NCI-H187 treated with DMSO at 0.1 percent for 48 hours (cell line): ENCODE measurements at regions not wholly inside any gene's neighbourhood (a gene's known extent, or its start where the extent isn't known, plus 50 kb on each side); places are given as distances from the start of the nearest gene placed in this dataset.

Source experiments
- DNase-seq: peaks from one replicate; lab custom pipeline; 2025; lab: John Stamatoyannopoulos, UW

DNA sequence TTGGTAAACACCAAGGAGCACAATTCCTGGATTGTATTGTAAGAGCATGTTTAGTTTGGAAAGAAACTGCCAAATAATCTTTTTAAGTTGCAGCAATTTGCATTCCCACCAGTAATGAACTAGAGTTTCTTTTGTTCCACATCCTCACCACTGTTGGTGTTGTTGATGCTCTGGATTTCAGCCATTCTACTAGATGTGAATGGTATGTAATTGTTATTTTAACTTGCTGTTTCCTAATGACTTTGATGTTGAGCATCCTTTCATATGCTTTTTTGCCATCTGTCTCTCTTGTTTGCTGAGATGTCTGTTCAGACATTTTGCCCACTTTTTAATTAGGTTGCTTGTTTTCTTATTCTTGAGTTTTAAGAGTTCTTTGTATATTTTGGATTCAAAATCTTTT lies 1654.1 kb downstream of the GRIK2 start:
- DNase-seq, result no peak

DNA sequence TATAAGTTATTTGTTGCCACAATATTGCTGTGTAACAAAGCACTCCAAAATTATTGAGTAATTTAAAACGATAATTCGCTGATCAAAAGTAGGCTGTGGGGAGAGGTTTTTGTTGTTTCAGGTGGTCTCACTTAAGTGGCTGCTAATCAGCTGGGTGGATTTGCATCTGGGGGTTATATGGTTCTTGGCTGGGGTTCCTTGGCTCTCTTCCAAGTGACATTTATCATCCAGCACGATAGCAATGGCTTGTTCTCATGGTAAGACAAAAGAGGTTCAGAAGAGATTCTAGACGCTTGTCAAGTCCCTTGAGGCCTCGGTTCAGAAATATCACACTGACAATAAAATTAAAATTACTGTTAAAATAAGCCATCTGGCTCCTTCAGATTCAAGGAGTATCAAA lies 1648.8 kb downstream of the GRIK2 start:
- DNase-seq, result no peak

GRCh38 chr6:103036846-103037245 lies 1643.3 kb downstream of the GRIK2 start:
- no peak for DNase-seq

GRCh38 chr6:103027271-103027931 lies 1633.9 kb downstream of the GRIK2 start:
- no peak for DNase-seq

DNA sequence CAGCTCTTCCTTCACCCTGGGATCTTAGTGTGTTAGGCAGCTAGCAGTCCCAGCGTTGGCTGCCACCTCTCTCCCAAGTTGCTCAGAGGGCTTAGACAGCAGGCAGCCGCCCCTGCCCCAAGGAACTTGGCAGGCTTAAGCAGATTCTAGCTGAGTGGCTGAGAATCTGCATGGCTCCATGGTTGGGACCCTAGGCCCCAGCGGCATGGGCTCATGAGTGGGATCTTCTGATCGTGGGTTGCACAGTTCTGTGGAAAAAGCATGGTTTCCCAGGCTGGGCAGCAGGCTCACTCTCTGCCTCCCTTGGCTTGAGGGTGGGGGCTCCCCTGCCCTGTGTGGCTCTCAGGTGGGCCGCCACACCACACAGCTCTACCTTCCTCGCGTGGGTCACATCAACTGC lies 1624.9 kb downstream of the GRIK2 start:
- DNase-seq, result no peak

GRCh38 chr6:103017878-103018277 lies 1624.4 kb downstream of the GRIK2 start:
- DNase-seq, result no peak

DNA sequence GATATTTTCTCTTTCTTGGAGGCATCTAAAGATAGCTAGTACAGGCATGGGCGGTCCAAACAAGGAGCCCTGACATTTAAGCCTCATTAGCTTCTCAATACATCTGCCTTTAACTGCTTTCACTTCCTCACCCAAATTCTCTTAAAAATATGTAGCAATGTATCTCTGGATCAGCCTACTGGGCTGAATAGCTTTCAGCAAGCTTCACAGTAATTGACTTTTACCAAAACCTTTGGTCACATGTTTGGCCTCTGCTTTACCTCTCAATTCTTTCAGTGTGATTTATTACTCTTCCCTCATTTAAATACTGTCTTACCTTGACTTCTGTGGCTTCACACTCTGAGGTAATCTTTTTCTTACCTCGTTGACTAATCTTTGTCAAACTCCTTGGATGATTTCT lies 1618.1 kb downstream of the GRIK2 start:
- DNase-seq, result no peak

GRCh38 chr6:103002282-103002681 lies 1608.8 kb downstream of the GRIK2 start:
- no peak for DNase-seq

DNA sequence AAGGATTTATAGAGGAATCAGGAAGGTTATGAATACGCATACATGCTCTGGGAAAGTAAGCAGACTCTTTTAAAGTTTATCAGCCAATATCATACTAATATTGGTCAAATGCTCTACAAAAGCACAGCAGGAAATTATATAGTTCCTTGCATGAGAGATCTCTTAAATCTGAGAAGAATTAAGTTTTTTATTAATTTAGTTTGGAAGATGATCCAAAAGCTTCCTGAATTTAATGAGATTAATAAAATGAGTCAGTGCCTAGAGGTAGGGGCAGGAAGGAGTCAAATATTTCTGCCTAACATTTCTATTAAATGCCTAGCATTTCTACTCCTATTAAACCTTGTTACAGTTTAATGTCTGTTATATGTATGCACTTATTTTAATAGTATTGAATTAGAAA lies 1608.2 kb downstream of the GRIK2 start:
- no peak for DNase-seq

DNA sequence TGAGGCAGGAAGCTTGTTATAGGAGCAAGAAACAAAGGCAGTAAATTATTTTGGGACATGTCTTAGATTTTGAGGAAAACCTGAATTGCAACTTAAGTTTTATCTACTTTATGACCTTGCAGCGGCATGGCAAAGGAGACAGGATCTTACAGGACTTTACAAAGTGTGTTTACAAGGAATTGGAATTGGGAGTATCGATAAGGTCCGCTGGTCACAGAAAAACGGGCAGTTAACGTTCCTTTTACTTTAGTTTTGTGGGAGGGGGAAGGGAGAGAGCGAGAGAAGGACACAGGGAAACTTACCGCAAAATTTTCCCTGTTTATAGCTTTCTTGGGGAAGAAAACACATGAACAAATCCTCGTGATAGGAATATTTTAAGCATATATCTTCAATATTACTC lies 1607.2 kb downstream of the GRIK2 start:
- DNase-seq, result no peak

DNA sequence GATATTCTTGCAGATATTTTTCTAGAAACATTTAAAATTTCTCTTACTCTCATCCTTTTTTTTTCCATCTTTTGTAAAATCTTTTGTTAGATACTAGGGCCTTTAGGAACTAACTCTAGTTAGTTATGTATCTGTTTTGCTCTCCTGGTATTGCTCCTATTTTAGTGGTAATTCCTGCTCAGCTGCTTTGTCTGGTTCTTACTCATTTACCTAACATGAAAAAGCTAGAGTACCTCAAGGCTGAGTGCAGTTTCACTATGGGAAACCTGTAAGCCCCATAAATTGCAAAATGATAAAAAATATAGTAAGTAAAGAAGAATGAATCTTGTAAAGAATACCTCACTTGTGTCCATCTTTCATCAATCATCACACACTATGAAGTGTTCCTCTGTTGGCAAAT lies 1602.0 kb downstream of the GRIK2 start:
- DNase-seq, result no peak

GRCh38 chr6:102994866-102995265 lies 1601.4 kb downstream of the GRIK2 start:
- no peak for DNase-seq

GRCh38 chr6:102986086-102986485 lies 1592.6 kb downstream of the GRIK2 start:
- no peak for DNase-seq

GRCh38 chr6:102984357-102984756 lies 1590.8 kb downstream of the GRIK2 start:
- no peak for DNase-seq

DNA sequence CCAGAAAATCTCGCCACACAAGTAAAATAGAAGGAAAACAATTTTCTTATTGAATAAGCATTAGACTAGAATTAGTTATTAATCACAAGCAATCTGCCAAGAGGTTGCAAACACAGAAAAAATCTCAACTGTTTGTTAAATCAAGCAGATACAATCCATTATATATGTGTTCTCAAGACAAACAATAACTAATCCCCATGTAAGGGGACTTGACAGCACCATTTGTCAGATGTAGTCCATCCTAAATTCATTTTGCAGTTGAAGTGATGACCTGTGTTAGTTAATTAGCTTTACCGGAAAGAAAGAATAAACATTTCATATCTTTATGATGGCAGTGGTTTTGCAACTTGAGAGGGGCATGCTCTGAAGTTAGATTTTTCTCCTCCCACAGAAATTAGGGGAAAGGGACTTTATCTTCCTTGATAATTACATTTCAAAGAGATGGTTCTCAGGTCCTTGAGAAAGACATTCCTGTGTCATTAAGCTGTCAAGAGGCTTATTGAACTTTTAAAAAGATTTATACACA lies 1588.0 kb downstream of the GRIK2 start:
- no peak for DNase-seq

- DNase-seq, result no peak
These were observed 1587.4 kb downstream of the GRIK2 start for GRCh38 chr6:102980951-102981350.

DNA sequence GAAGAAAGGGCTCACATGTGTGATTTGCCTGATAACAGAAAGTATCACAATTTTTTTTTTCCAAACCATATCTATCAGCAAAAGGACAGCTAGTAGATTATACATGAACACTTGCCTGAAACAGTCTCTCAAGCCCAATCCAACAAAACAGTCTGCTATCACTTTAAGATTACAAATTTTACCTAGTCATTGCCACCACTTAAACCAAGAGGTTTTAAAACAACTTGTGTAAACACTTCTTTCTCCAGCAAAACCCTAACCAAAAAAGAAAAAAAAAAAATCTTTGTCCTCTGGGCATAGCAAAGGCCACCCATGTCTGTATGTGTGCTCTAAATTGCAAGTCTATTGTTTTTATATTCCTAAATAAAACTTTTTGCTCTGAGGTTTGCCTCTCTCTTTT lies 1568.4 kb downstream of the GRIK2 start:
- no peak for DNase-seq

DNA sequence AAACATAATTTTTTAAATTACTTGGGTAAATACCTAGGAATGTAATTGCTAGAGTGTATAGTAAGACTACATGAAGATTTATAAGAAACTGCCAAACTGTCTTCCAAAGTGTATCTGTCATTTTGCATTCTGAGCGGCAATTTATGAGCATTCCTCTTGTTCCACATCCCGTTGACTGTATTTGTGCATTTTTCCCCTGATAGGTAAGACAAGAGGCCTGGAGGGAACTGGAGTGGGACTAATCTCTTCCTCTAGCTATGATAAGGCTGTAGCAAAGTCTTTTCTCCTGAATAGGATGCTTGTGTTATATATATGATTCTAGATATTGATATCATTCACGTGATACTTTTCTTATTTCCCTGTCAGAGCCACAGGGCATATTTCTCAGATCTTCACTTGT lies 1557.5 kb downstream of the GRIK2 start:
- no peak for DNase-seq

GRCh38 chr6:102944475-102944874 lies 1551.0 kb downstream of the GRIK2 start:
- no peak for DNase-seq

DNA sequence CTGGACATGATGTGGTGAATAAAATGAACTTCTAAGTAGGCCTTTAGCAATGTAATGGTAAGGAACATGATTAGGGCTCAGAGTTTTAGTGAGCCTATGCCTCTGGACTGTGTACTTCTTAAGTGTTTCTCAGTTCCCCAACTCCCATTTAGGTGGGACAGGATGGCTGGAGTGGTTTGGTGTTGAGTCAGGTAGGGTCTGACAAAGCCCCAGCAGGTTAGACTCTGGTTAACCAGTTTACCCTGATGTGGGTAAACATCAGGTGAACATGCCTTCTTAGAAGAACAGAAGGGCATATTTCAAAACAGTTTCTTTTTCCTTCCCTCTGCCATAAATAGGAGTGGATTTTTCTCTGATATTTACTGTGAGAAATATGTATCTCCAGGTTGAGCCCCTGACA lies 1548.7 kb downstream of the GRIK2 start:
- no peak for DNase-seq

DNA sequence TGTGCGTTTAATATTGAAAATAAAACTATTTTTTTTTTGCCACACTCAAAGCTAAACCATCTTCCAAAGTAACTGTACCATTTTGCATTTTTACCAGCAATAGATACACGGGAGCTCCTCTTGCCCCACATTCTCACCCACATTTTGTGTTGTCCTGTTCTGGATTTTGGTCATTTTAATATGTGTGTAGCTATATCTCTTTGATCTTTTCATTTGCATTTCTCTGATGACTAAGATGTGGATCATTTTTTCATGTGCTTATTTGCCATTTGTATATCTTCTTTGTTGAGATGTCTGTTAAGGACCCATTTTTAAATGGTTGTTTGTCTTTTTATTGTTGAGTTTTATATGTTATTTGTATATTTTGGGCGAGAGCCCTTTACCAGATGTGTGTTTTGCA lies 1543.5 kb downstream of the GRIK2 start:
- no peak for DNase-seq

- DNase-seq, result no peak
These were observed 1534.6 kb downstream of the GRIK2 start for GRCh38 chr6:102928109-102928508.

DNA sequence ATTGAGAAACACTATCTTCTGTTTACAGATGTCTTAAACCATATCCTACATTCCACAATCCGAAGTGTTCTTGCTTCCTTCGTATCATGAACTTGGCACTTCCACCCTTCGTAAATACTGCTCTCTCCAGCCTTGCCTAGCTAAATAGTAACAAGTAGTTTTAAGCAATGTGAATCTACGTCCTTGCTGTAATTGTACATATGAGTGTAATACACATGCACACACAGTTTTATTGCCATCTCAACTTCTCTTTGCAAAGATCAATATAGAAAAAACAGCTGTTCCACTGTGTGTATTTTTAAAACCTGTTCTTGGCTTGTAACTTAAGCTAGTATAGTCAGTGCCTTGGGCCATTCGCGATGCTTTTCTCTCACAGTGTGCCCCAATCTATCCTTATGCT lies 1524.7 kb downstream of the GRIK2 start:
- DNase-seq, result no peak

- no peak for DNase-seq
These were observed 1518.1 kb downstream of the GRIK2 start for GRCh38 chr6:102911571-102911970.
